SK-N-MC (cell line): ENCODE measurements at regions not wholly inside any gene's neighbourhood (a gene's known extent, or its start where the extent isn't known, plus 50 kb on each side); places are given as distances from the start of the nearest gene placed in this dataset.

Source experiments
- EZH2 ChIP-seq: fragments of 200-600 bp; sonication (generic); IDR thresholded peaks from one replicate; pipeline ENCODE4 v1.6.1; 2017; ENCODE audit warnings: antibody characterized with exemption
- FOXP2 ChIP-seq: optimal IDR thresholded peaks from 2 replicates; pipeline ENCODE3; 2011; ENCODE audit warnings: mild to moderate bottlenecking, moderate library complexity; ENCODE audit not compliant: insufficient read depth; ENCODE audit errors: extremely low read length, control extremely low read depth
- POLR2AphosphoS5 ChIP-seq: IDR thresholded peaks from 2 replicates; pipeline ENCODE4 v1.6.1; 2012; ENCODE audit warnings: mild to moderate bottlenecking, low read depth, low read length, borderline replicate concordance

DNA sequence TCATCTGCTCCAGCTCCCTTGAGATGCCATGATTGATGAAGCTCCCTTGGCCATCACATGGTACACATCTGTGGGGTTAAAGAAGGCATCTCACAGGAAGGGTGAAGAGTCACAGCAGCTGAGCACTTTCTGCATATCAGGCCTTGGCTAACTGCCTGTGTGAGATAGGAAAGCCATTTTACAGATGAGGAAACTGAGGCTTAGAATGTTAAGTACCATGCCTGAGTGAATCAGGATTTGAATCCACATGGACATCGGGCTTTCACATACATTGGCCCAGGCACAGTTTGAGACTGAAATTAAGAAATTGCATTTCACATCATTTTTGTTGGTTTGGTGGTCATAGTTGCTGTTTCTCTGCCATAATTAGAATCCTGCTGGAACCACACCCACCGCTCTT lies 126.8 kb downstream of the BCL2L11 start:
- TF ChIP-seq EZH2, result no peak
- TF ChIP-seq POLR2AphosphoS5, result no peak
- no peak for TF ChIP-seq FOXP2
